Heart left ventricle (tissue), 13 donors: ENCODE measurements at regions not wholly inside any gene's neighbourhood (a gene's known extent, or its start where the extent isn't known, plus 50 kb on each side); places are given as distances from the start of the nearest gene placed in this dataset.

Experiments
- CTCF ChIP-seq, 12 donors: fragments of 200-600 bp; sonication (generic) in 4 of 12; IDR thresholded peaks; one replicate each; pipeline versions ENCODE4 v1.5.0 to v1.8.0; 2018 to 2022; ENCODE audit warnings: antibody characterized with exemption in 12 of 12, mild to moderate bottlenecking in 5 of 12
- POLR2A ChIP-seq, 2 donors: fragments of 450-650 bp; IDR thresholded peaks; one replicate each; pipeline ENCODE4 v1.6.1; 2017; ENCODE audit warnings: antibody characterized with exemption in 2 of 2, mild to moderate bottlenecking in 2 of 2, moderate library complexity in 2 of 2
- donor health status: ischemic (EF 13 %, LVEDD 7.1; RV severe dilation, severe dysfunction).
- donor health status: DM: no; HTN: yes; CAD: no.
- donor health status: DM: no; HTN: no; CAD: no.
- donor health status: ischemic (EF 25% LVEDD 6.9; RV normal size, moderate dysfunction).
- donor health status: ischemic (EF 25% LVEDD 5.7; RV mildly dilated, moderate dysfunction).
- donor health status: ischemic (EF 35%, LVEDD 5.7; RV mildly dilated, moderate dysfunction).
- donor health status: nonischemic (EF 11% LVEDD 7.7; RV severe dilation, severe dysfunction).
- donor health status: DM: yes; HTN: yes; CAD: no.
- donor health status: PGD.
- donor health status: ischemic (EF 29% LVEDD 5.4; RV normal size, mild dysfunction).
- donor health status: nonischemic (EF 23%, LVEDD 6.1; RV moderate dilation, normal function).

- TF ChIP-seq CTCF (IDR thresholded peaks at IDR 0.05) (no peak), POLR2A (IDR thresholded peaks at IDR 0.05) (no peak)
Observed at GRCh38 chr20:53664121-53664520, 70.5 kb upstream of the ZNF217 start.
